ENCODE measurements at regions not wholly inside any gene's neighbourhood (a gene's known extent, or its start where the extent isn't known, plus 50 kb on each side); places are given as distances from the start of the nearest gene placed in this dataset.

- H3K4me1 ChIP-seq (ENCODE audit: insufficient read depth, low read length, poor library complexity, severe bottlenecking) = no peaks in the 10 kb centered on the region
- H3K79me2 ChIP-seq (ENCODE audit: insufficient read depth, low read length) = no peaks in the 10 kb centered on the region
- H3K9me2 ChIP-seq (replicated peaks; ENCODE audit: low read depth, low read length) = no peaks in the 10 kb centered on the region
- no peak overlapping the region for H3K4me3 ChIP-seq (ENCODE audit: low read length, poor library complexity, severe bottlenecking)
- H3K9ac ChIP-seq (ENCODE audit: low read depth, low read length, poor library complexity, severe bottlenecking) = no peak overlapping the region
- no peaks in the 10 kb centered on the region for H3F3A ChIP-seq (ENCODE audit: low read depth)
- no peaks in the 10 kb centered on the region for H3K36me3 ChIP-seq (ENCODE audit: insufficient read depth, low read length)
- H3K27me3 ChIP-seq (ENCODE audit: insufficient read depth, low read length, poor library complexity, severe bottlenecking) = no peaks in the 10 kb centered on the region
- H3K9me3 ChIP-seq (ENCODE audit: insufficient read depth, low read depth, low read length) = no peaks in the 10 kb centered on the region
- H4K20me1 ChIP-seq (ENCODE audit: insufficient read depth, low read length, poor library complexity, severe bottlenecking) = no peaks in the 10 kb centered on the region
- no peak overlapping the region for H2AFZ ChIP-seq (ENCODE audit: low read length)
- no peak overlapping the region for H3K4me2 ChIP-seq (ENCODE audit: low read depth, low read length, poor library complexity, severe bottlenecking)
- no peak for TF ChIP-seq EZH2phosphoT487 (IDR thresholded peaks at IDR 0.05; ENCODE audit: borderline replicate concordance)
- no peak for TF ChIP-seq CTCF (conservative IDR thresholded peaks at IDR 0.05; ENCODE audit: low read length)
Measured at GRCh38 chr11:122337241-122337640, 221.2 kb upstream of the BLID start.

- TF ChIP-seq CTCF (conservative IDR thresholded peaks at IDR 0.05; ENCODE audit: low read length) (no peak), EZH2phosphoT487 (IDR thresholded peaks at IDR 0.05; ENCODE audit: borderline replicate concordance) (no peak)
- H3K27me3 ChIP-seq (ENCODE audit: insufficient read depth, low read length, poor library complexity, severe bottlenecking) = no peaks in the 10 kb centered on the region
Measured at GRCh38 chr11:122336706-122337105, 220.7 kb upstream of the BLID start.

GRCh38 chr11:122334546-122335339, 218.7 kb upstream of the BLID start:
- Histone ChIP-seq H3K4me1 (ENCODE audit: insufficient read depth, low read length, poor library complexity, severe bottlenecking) (no peaks in the 10 kb centered on the region), H4K20me1 (ENCODE audit: insufficient read depth, low read length, poor library complexity, severe bottlenecking) (no peaks in the 10 kb centered on the region), H3K27me3 (ENCODE audit: insufficient read depth, low read length, poor library complexity, severe bottlenecking) (no peaks in the 10 kb centered on the region), H3K79me2 (ENCODE audit: insufficient read depth, low read length) (no peaks in the 10 kb centered on the region), H3K4me2 (ENCODE audit: low read depth, low read length, poor library complexity, severe bottlenecking) (no peak overlapping the region), H3F3A (ENCODE audit: low read depth) (no peaks in the 10 kb centered on the region), H3K9ac (ENCODE audit: low read depth, low read length, poor library complexity, severe bottlenecking) (no peak overlapping the region), H3K36me3 (ENCODE audit: insufficient read depth, low read length) (no peaks in the 10 kb centered on the region), H2AFZ (ENCODE audit: low read length) (no peak overlapping the region), H3K9me3 (ENCODE audit: insufficient read depth, low read depth, low read length) (no peaks in the 10 kb centered on the region), H3K9me2 (replicated peaks; ENCODE audit: low read depth, low read length) (no peaks in the 10 kb centered on the region), H3K4me3 (ENCODE audit: low read length, poor library complexity, severe bottlenecking) (no peak overlapping the region)
- TF ChIP-seq EZH2phosphoT487 (IDR thresholded peaks at IDR 0.05; ENCODE audit: borderline replicate concordance) (no peak), CTCF (conservative IDR thresholded peaks at IDR 0.05; ENCODE audit: low read length) (no peak)

More at GRCh38 chr11:122336706-122337105, 220.7 kb upstream of the BLID start:
- Histone ChIP-seq H3K79me2 (ENCODE audit: insufficient read depth, low read length) (no peaks in the 10 kb centered on the region), H3K4me2 (ENCODE audit: low read depth, low read length, poor library complexity, severe bottlenecking) (no peak overlapping the region), H3K36me3 (ENCODE audit: insufficient read depth, low read length) (no peaks in the 10 kb centered on the region), H3K9ac (ENCODE audit: low read depth, low read length, poor library complexity, severe bottlenecking) (no peak overlapping the region), H3K9me2 (replicated peaks; ENCODE audit: low read depth, low read length) (no peaks in the 10 kb centered on the region), H3K9me3 (ENCODE audit: insufficient read depth, low read depth, low read length) (no peaks in the 10 kb centered on the region), H3K4me3 (ENCODE audit: low read length, poor library complexity, severe bottlenecking) (no peak overlapping the region), H3K4me1 (ENCODE audit: insufficient read depth, low read length, poor library complexity, severe bottlenecking) (no peaks in the 10 kb centered on the region), H2AFZ (ENCODE audit: low read length) (no peak overlapping the region), H4K20me1 (ENCODE audit: insufficient read depth, low read length, poor library complexity, severe bottlenecking) (no peaks in the 10 kb centered on the region), H3F3A (ENCODE audit: low read depth) (no peaks in the 10 kb centered on the region)

Measured in Loucy (cell line).